Naive B cell (primary cell): ENCODE measurements at regions not wholly inside any gene's neighbourhood (a gene's known extent, or its start where the extent isn't known, plus 50 kb on each side); places are given as distances from the start of the nearest gene placed in this dataset.
A peak's percentile ranks its signal among the peaks of the same experiment; 100 is the strongest.

Experiments used
- ATAC-seq, 2 donors: fragments of 150-1000 bp; cut with Tn5 transposase; 2 replicates each; pipeline ENCODE4 v1.10.0; 2021; ENCODE audit warnings: low read depth in 2 of 2, mild to moderate bottlenecking in 2 of 2, moderate library complexity in 2 of 2
- DNase-seq: peaks from one replicate; pipeline ENCODE4 v3.0.0; 2022
- H3K27ac Mint-ChIP-seq, 6 donors: one replicate each; pipeline ENCODE4 v1.8.0; 2020 to 2022; ENCODE audit warnings: mild to moderate bottlenecking in 6 of 6, mixed read lengths in 6 of 6, moderate library complexity in 5 of 6, inconsistent platforms in 2 of 6
- H3K27me3 Mint-ChIP-seq, 3 donors: one replicate each; pipeline ENCODE4 v1.8.0; 2021 to 2022; ENCODE audit warnings: mixed read lengths in 3 of 3, mild to moderate bottlenecking in 1 of 3
- H3K36me3 Mint-ChIP-seq, 2 donors: one replicate each; pipeline ENCODE4 v1.8.0; 2020 to 2022; ENCODE audit warnings: mixed read lengths in 2 of 2, inconsistent platforms in 1 of 2, mild to moderate bottlenecking in 1 of 2
- H3K4me1 Mint-ChIP-seq, 3 donors: one replicate each; pipeline ENCODE4 v1.8.0; 2020 to 2022; ENCODE audit warnings: mixed read lengths in 3 of 3, inconsistent platforms in 1 of 3, mild to moderate bottlenecking in 1 of 3, moderate library complexity in 1 of 3
- H3K4me3 Mint-ChIP-seq, 8 donors: one replicate each; pipeline ENCODE4 v1.8.0; 2020 to 2022; ENCODE audit warnings: mild to moderate bottlenecking in 8 of 8, mixed read lengths in 8 of 8, moderate library complexity in 8 of 8, inconsistent platforms in 2 of 8
- H3K9me3 Mint-ChIP-seq, 7 donors: one replicate each; pipeline ENCODE4 v1.8.0; 2020 to 2022; ENCODE audit warnings: mixed read lengths in 7 of 7, mild to moderate bottlenecking in 5 of 7, inconsistent platforms in 2 of 7, moderate library complexity in 1 of 7

- no peaks in the 10 kb centered on the region for H3K27me3 Mint-ChIP-seq
- ATAC-seq (no peak), DNase-seq (no peak)
- no peak overlapping the region for H3K4me3 Mint-ChIP-seq
- H3K27ac Mint-ChIP-seq, result no peak overlapping the region
- H3K4me1 Mint-ChIP-seq, result no peaks in the 10 kb centered on the region
- H3K36me3 Mint-ChIP-seq, result no peaks in the 10 kb centered on the region
- H3K9me3 Mint-ChIP-seq, result peaks cover 0 to 3% (median 0%) of the 10 kb centered on the region in 7 donors
These were observed 129.4 kb downstream of the ZC3H11B start for GRCh38 chr1:219483530-219483929.

- DNase-seq (no peak), ATAC-seq (no peak)
- no peak overlapping the region for H3K4me3 Mint-ChIP-seq
- H3K4me1 Mint-ChIP-seq, result no peaks in the 10 kb centered on the region
- no peaks in the 10 kb centered on the region for H3K36me3 Mint-ChIP-seq
- H3K27me3 Mint-ChIP-seq, result no peaks in the 10 kb centered on the region
- H3K9me3 Mint-ChIP-seq, result peaks cover 0 to 3% (median 0%) of the 10 kb centered on the region in 7 donors
- H3K27ac Mint-ChIP-seq, result peak overlapping the region in 1 of 6 donors; percentile 34
These were observed 132.9 kb downstream of the ZC3H11B start for GRCh38 chr1:219480011-219480410.

- no peak overlapping the region for H3K4me3 Mint-ChIP-seq
- peaks cover 0 to 3% (median 0%) of the 10 kb centered on the region in 7 donors for H3K9me3 Mint-ChIP-seq
- ATAC-seq, result no peak
- no peaks in the 10 kb centered on the region for H3K27me3 Mint-ChIP-seq
- no peak for DNase-seq
- no peaks in the 10 kb centered on the region for H3K36me3 Mint-ChIP-seq
- no peak overlapping the region for H3K27ac Mint-ChIP-seq
- no peaks in the 10 kb centered on the region for H3K4me1 Mint-ChIP-seq
These were observed 134.1 kb downstream of the ZC3H11B start for GRCh38 chr1:219478811-219479210.

- no peak overlapping the region for H3K4me3 Mint-ChIP-seq
- no peaks in the 10 kb centered on the region for H3K27me3 Mint-ChIP-seq
- no peak overlapping the region for H3K27ac Mint-ChIP-seq
- no peak for ATAC-seq
- peaks cover 0 to 3% (median 0%) of the 10 kb centered on the region in 7 donors for H3K9me3 Mint-ChIP-seq
- no peaks in the 10 kb centered on the region for H3K36me3 Mint-ChIP-seq
- no peaks in the 10 kb centered on the region for H3K4me1 Mint-ChIP-seq
- no peak for DNase-seq
These were observed 135.0 kb downstream of the ZC3H11B start for GRCh38 chr1:219477861-219478260.

GRCh38 chr1:219476716-219477115 lies 136.2 kb downstream of the ZC3H11B start:
- ATAC-seq, result no peak
- Mint-ChIP-seq H3K27me3 (no peaks in the 10 kb centered on the region), H3K4me3 (no peak overlapping the region), H3K9me3 (peaks cover 0 to 3% (median 0%) of the 10 kb centered on the region in 7 donors), H3K36me3 (no peaks in the 10 kb centered on the region), H3K27ac (no peak overlapping the region), H3K4me1 (no peaks in the 10 kb centered on the region)
- no peak for DNase-seq

GRCh38 chr1:219476116-219476515 lies 136.8 kb downstream of the ZC3H11B start:
- no peaks in the 10 kb centered on the region for H3K36me3 Mint-ChIP-seq
- ATAC-seq (no peak), DNase-seq (no peak)
- no peak overlapping the region for H3K27ac Mint-ChIP-seq
- H3K27me3 Mint-ChIP-seq, result no peaks in the 10 kb centered on the region
- no peak overlapping the region for H3K4me3 Mint-ChIP-seq
- H3K4me1 Mint-ChIP-seq, result no peaks in the 10 kb centered on the region
- H3K9me3 Mint-ChIP-seq, result peaks cover 0 to 3% (median 0%) of the 10 kb centered on the region in 7 donors

GRCh38 chr1:219472596-219472995 lies 140.3 kb downstream of the ZC3H11B start:
- ATAC-seq (no peak), DNase-seq (no peak)
- no peak overlapping the region for H3K27ac Mint-ChIP-seq
- no peaks in the 10 kb centered on the region for H3K4me1 Mint-ChIP-seq
- no peaks in the 10 kb centered on the region for H3K36me3 Mint-ChIP-seq
- no peaks in the 10 kb centered on the region for H3K9me3 Mint-ChIP-seq
- peaks cover 0 to 4% (median 0%) of the 10 kb centered on the region in 3 donors for H3K27me3 Mint-ChIP-seq
- H3K4me3 Mint-ChIP-seq, result no peak overlapping the region

GRCh38 chr1:219467524-219467923 lies 145.4 kb downstream of the ZC3H11B start:
- peaks cover 0 to 4% (median 0%) of the 10 kb centered on the region in 3 donors for H3K4me1 Mint-ChIP-seq
- DNase-seq, result no peak
- peaks cover 0 to 3% (median 0%) of the 10 kb centered on the region in 7 donors for H3K9me3 Mint-ChIP-seq
- no peaks in the 10 kb centered on the region for H3K36me3 Mint-ChIP-seq
- H3K4me3 Mint-ChIP-seq, result no peak overlapping the region
- ATAC-seq, result no peak
- peaks cover 0 to 9% (median 0%) of the 10 kb centered on the region in 3 donors for H3K27me3 Mint-ChIP-seq
- no peak overlapping the region for H3K27ac Mint-ChIP-seq

- peaks cover 0 to 9% (median 0%) of the 10 kb centered on the region in 3 donors for H3K27me3 Mint-ChIP-seq
- peaks cover 0 to 4% (median 0%) of the 10 kb centered on the region in 3 donors for H3K4me1 Mint-ChIP-seq
- DNase-seq (no peak), ATAC-seq (no peak)
- H3K36me3 Mint-ChIP-seq, result no peaks in the 10 kb centered on the region
- no peak overlapping the region for H3K27ac Mint-ChIP-seq
- H3K9me3 Mint-ChIP-seq, result peaks cover 0 to 4% (median 0%) of the 10 kb centered on the region in 7 donors
- no peak overlapping the region for H3K4me3 Mint-ChIP-seq
These were observed 146.1 kb downstream of the ZC3H11B start for GRCh38 chr1:219466766-219467165.

- H3K9me3 Mint-ChIP-seq, result peaks cover 0 to 5% (median 3%) of the 10 kb centered on the region in 7 donors
- DNase-seq (no peak), ATAC-seq (no peak)
- H3K4me3 Mint-ChIP-seq, result no peak overlapping the region
- no peaks in the 10 kb centered on the region for H3K36me3 Mint-ChIP-seq
- H3K27ac Mint-ChIP-seq, result peak overlapping the region in 1 of 6 donors; percentile 9
- H3K27me3 Mint-ChIP-seq, result peaks cover 0 to 6% (median 0%) of the 10 kb centered on the region in 3 donors
- H3K4me1 Mint-ChIP-seq, result peaks cover 5 to 16% (median 6%) of the 10 kb centered on the region in 3 donors
These were observed 147.5 kb downstream of the ZC3H11B start for GRCh38 chr1:219465212-219466093.

- Mint-ChIP-seq H3K4me1 (peaks cover 9 to 21% (median 13%) of the 10 kb centered on the region in 3 donors), H3K9me3 (peaks cover 0 to 5% (median 3%) of the 10 kb centered on the region in 7 donors), H3K4me3 (no peak overlapping the region), H3K36me3 (no peaks in the 10 kb centered on the region), H3K27me3 (peaks cover 0 to 6% (median 0%) of the 10 kb centered on the region in 3 donors), H3K27ac (no peak overlapping the region)
- DNase-seq, result no peak
- no peak for ATAC-seq
These were observed 149.3 kb downstream of the ZC3H11B start for GRCh38 chr1:219463636-219464035.

GRCh38 chr1:219461981-219462400 lies 150.9 kb downstream of the ZC3H11B start:
- Mint-ChIP-seq H3K27ac (peak overlapping the region in 1 of 6 donors; percentile 45), H3K9me3 (peaks cover 0 to 7% (median 3%) of the 10 kb centered on the region in 7 donors), H3K4me3 (no peak overlapping the region), H3K27me3 (no peaks in the 10 kb centered on the region), H3K36me3 (no peaks in the 10 kb centered on the region), H3K4me1 (peaks cover 9 to 21% (median 13%) of the 10 kb centered on the region in 3 donors)
- ATAC-seq (no peak), DNase-seq (no peak)

- DNase-seq (peak; percentile 3), ATAC-seq (peak; percentile 61 to 75)
- Mint-ChIP-seq H3K4me3 (peak overlapping the region in 2 of 8 donors; percentile 40 to 61), H3K9me3 (peaks cover 0 to 7% (median 3%) of the 10 kb centered on the region in 7 donors), H3K27ac (peak overlapping the region in 1 of 6 donors; percentile 84), H3K36me3 (no peaks in the 10 kb centered on the region), H3K4me1 (peaks cover 9 to 21% (median 13%) of the 10 kb centered on the region in 3 donors), H3K27me3 (no peaks in the 10 kb centered on the region)
These were observed 151.7 kb downstream of the ZC3H11B start for GRCh38 chr1:219460896-219461815.
